ENCODE measurements at regions not wholly inside any gene's neighbourhood (a gene's known extent, or its start where the extent isn't known, plus 50 kb on each side); places are given as distances from the start of the nearest gene placed in this dataset.

GRCh38 chr9:38131729-38132128 lies 62.7 kb upstream of the SHB start:
- Histone ChIP-seq H3K27me3 (ENCODE audit: insufficient read depth, low read length) (no peaks in the 10 kb centered on the region), H3K9me3 (ENCODE audit: low read length) (no peaks in the 10 kb centered on the region), H3K79me2 (ENCODE audit: insufficient read depth, low read length) (no peaks in the 10 kb centered on the region), H3K4me2 (ENCODE audit: low read length) (no peak overlapping the region), H3K4me3 (ENCODE audit: low read depth, low read length, poor library complexity, severe bottlenecking) (no peak overlapping the region), H3K4me1 (ENCODE audit: insufficient read depth, low read length, severe bottlenecking) (no peaks in the 10 kb centered on the region), H3K27ac (ENCODE audit: low read depth, low read length, poor library complexity, severe bottlenecking) (no peak overlapping the region), H4K20me1 (ENCODE audit: insufficient read depth, low read length) (no peaks in the 10 kb centered on the region), H2AFZ (ENCODE audit: low read length) (no peak overlapping the region), H3F3A (ENCODE audit: insufficient read depth, low read length) (no peaks in the 10 kb centered on the region), H3K9me2 (ENCODE audit: low read depth, low read length) (no peaks in the 10 kb centered on the region), H3K36me3 (ENCODE audit: insufficient read depth, low read length) (no peaks in the 10 kb centered on the region), H3K9ac (ENCODE audit: low read length) (no peak overlapping the region)
- TF ChIP-seq CTCF (IDR thresholded peaks at IDR 0.05; ENCODE audit: low read length) (no peak), EZH2 (IDR thresholded peaks at IDR 0.05; ENCODE audit: borderline replicate concordance, low read length) (no peak)

DNA sequence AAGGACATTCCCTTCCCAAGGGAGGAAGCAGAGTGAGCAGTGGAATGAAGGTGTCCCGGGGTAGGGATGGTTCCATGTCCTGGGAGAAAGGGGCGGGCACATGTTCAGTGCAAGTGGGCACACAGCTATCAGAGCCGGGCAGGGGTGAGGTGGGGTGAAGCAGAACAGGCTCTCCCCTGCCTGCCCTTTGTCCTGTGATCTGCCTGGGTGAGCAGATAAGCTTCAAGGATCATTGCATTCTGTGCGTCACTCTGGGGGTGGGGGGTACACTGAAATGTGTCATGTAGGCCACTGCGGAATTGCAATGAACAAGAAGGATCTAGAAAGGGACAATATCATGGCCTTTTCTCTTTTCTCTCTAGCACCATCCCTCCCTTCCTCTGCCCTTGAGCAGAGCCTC lies 61.7 kb upstream of the SHB start:
- Histone ChIP-seq H3K9me3 (ENCODE audit: low read length) (no peaks in the 10 kb centered on the region), H3K27me3 (ENCODE audit: insufficient read depth, low read length) (no peaks in the 10 kb centered on the region), H3K9ac (ENCODE audit: low read length) (no peak overlapping the region), H3F3A (ENCODE audit: insufficient read depth, low read length) (no peaks in the 10 kb centered on the region), H3K4me2 (ENCODE audit: low read length) (no peak overlapping the region), H4K20me1 (ENCODE audit: insufficient read depth, low read length) (no peaks in the 10 kb centered on the region), H3K4me3 (ENCODE audit: low read depth, low read length, poor library complexity, severe bottlenecking) (no peak overlapping the region), H3K36me3 (ENCODE audit: insufficient read depth, low read length) (no peaks in the 10 kb centered on the region), H3K4me1 (ENCODE audit: insufficient read depth, low read length, severe bottlenecking) (no peaks in the 10 kb centered on the region), H3K27ac (ENCODE audit: low read depth, low read length, poor library complexity, severe bottlenecking) (no peak overlapping the region), H3K9me2 (ENCODE audit: low read depth, low read length) (no peaks in the 10 kb centered on the region), H3K79me2 (ENCODE audit: insufficient read depth, low read length) (no peaks in the 10 kb centered on the region), H2AFZ (ENCODE audit: low read length) (no peak overlapping the region)
- TF ChIP-seq EZH2 (IDR thresholded peaks at IDR 0.05; ENCODE audit: borderline replicate concordance, low read length) = no peak
- no peak for TF ChIP-seq CTCF (IDR thresholded peaks at IDR 0.05; ENCODE audit: low read length)

DNA sequence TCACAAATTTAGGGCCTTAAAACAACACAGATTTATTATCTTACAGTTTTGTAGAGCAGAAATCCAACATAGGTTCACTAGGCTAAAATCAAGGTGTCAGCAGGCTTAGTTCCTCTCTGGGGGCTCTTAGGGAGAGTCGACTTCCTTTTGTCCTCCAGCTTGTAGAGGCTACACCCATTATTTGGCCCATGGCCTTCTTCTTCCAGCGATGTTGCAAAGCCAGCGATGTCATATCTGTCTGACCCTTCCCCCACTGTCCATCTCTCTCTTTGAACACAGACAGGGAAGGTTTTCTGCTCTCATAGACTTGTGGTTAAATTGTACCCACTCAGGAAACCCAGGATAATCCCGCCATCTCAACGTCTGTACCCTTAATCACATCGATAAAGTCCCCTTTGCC lies 60.3 kb upstream of the SHB start:
- Histone ChIP-seq H3K27ac (ENCODE audit: low read depth, low read length, poor library complexity, severe bottlenecking) (no peak overlapping the region), H3K27me3 (ENCODE audit: insufficient read depth, low read length) (0 out of 2 replicates have a peak, but pooled peaks cover 5% of the 10 kb centered on the region), H3K36me3 (ENCODE audit: insufficient read depth, low read length) (no peaks in the 10 kb centered on the region), H3K4me3 (ENCODE audit: low read depth, low read length, poor library complexity, severe bottlenecking) (no peak overlapping the region), H3F3A (ENCODE audit: insufficient read depth, low read length) (no peaks in the 10 kb centered on the region), H3K79me2 (ENCODE audit: insufficient read depth, low read length) (no peaks in the 10 kb centered on the region), H3K4me2 (ENCODE audit: low read length) (no peak overlapping the region), H4K20me1 (ENCODE audit: insufficient read depth, low read length) (no peaks in the 10 kb centered on the region), H2AFZ (ENCODE audit: low read length) (no peak overlapping the region), H3K9me3 (ENCODE audit: low read length) (no peaks in the 10 kb centered on the region), H3K9ac (ENCODE audit: low read length) (no peak overlapping the region), H3K9me2 (ENCODE audit: low read depth, low read length) (no peaks in the 10 kb centered on the region), H3K4me1 (ENCODE audit: insufficient read depth, low read length, severe bottlenecking) (no peaks in the 10 kb centered on the region)
- TF ChIP-seq EZH2 (IDR thresholded peaks at IDR 0.05; ENCODE audit: borderline replicate concordance, low read length) (no peak), CTCF (IDR thresholded peaks at IDR 0.05; ENCODE audit: low read length) (no peak)

Data from OCI-LY1 (cell line).